ENCODE measurements at regions not wholly inside any gene's neighbourhood (a gene's known extent, or its start where the extent isn't known, plus 50 kb on each side); places are given as distances from the start of the nearest gene placed in this dataset.

DNA sequence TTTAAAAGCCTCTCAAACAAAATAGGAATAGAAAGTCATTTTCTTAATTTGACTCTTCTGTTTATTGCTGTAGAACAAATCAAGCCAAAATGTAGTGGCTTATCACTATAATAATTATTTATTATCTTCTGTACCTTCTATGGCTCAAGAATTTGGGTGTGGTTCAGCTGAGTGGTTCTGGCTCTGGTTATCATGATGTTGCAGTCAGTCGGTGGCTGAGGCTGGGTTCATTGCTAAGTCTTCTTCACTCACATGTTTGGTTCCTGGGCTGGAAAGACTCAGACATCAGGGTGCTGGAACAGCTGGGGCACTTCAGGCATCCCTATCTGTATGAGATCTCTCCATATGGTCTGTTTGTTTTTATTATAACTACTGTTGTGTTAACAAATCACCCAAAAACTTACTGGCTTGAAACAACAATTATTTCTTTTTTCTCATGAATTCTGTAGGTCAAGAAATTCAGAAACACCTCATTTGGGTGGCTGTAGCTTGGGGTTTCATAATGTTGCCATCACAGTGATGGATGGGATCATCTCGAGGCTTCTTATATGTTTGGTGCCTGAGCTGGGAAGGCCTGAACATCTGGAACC lies 165.5 kb upstream of the FOXN2 start:
- intact Hi-C loops (cut with DNase I) = no loop called here
- Histone ChIP-seq H3K27me3 (no peaks in the 10 kb centered on the region), H3K4me1 (no peaks in the 10 kb centered on the region), H3K27ac (no peak overlapping the region), H3K36me3 (no peaks in the 10 kb centered on the region), H3K4me3 (no peak overlapping the region), H3K9me3 (no peaks in the 10 kb centered on the region)
- TF ChIP-seq POLR2AphosphoS5 (IDR thresholded peaks at IDR 0.05) = no peak
- no peak for TF ChIP-seq POLR2A (IDR thresholded peaks at IDR 0.05)
- no peak for TF ChIP-seq CTCF (IDR thresholded peaks at IDR 0.05)
- no peak for TF ChIP-seq EP300 (IDR thresholded peaks at IDR 0.05)
- no peak for DNase-seq
- WGBS, 2 donors = 65 to 80% methylated on average over 2 of the region's 2 CpGs

DNA sequence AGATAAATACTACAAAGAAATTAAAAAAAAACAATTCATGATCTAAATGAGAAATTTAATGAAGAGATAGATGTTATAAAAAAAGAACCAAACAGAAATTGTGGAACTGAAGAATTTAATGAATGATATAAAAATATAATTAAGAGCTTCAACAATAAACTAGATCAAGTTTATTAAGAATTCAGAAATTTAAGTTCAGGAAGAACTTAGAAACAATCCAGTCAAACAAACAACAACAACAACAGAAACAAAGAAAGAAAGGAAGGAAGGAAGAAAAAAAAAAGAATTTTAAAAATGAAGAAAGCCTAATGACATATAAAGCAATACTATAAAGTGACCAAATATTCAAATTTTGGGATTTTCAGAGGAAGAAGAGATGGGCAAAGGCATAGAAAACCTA lies 157.3 kb upstream of the FOXN2 start:
- no peak overlapping the region for H3K4me3 ChIP-seq
- no peaks in the 10 kb centered on the region for H3K36me3 ChIP-seq
- H3K9me3 ChIP-seq = peaks cover 0 to 3% (median 1%) of the 10 kb centered on the region in 4 donors
- intact Hi-C loops (cut with DNase I) = no loop called here
- H3K27ac ChIP-seq = no peak overlapping the region
- H3K27me3 ChIP-seq = no peaks in the 10 kb centered on the region
- TF ChIP-seq EP300 (IDR thresholded peaks at IDR 0.05) = no peak
- TF ChIP-seq CTCF (IDR thresholded peaks at IDR 0.05) = no peak
- no peak for TF ChIP-seq POLR2A (IDR thresholded peaks at IDR 0.05)
- no peak for TF ChIP-seq POLR2AphosphoS5 (IDR thresholded peaks at IDR 0.05)
- no peaks in the 10 kb centered on the region for H3K4me1 ChIP-seq
- no peak for DNase-seq

GRCh38 chr2:48161628-48162027 lies 152.9 kb upstream of the FOXN2 start:
- WGBS, 2 donors = 53 to 71% methylated on average over 2 of the region's 2 CpGs
- Histone ChIP-seq H3K9me3 (peaks cover 0 to 3% (median under 1%) of the 10 kb centered on the region in 4 donors), H3K27ac (no peak overlapping the region), H3K4me3 (no peak overlapping the region), H3K27me3 (no peaks in the 10 kb centered on the region), H3K4me1 (no peaks in the 10 kb centered on the region), H3K36me3 (no peaks in the 10 kb centered on the region)
- TF ChIP-seq CTCF (IDR thresholded peaks at IDR 0.05) (no peak), EP300 (IDR thresholded peaks at IDR 0.05) (no peak), POLR2A (IDR thresholded peaks at IDR 0.05) (no peak), POLR2AphosphoS5 (IDR thresholded peaks at IDR 0.05) (no peak)
- DNase-seq = no peak
- intact Hi-C loops (cut with DNase I) = no loop called here

- H3K27me3 ChIP-seq = no peaks in the 10 kb centered on the region
- intact Hi-C loops (cut with DNase I) = no loop called here
- H3K27ac ChIP-seq = no peak overlapping the region
- H3K9me3 ChIP-seq = peaks cover 0 to 7% (median 2%) of the 10 kb centered on the region in 4 donors
- TF ChIP-seq POLR2AphosphoS5 (IDR thresholded peaks at IDR 0.05) (no peak), EP300 (IDR thresholded peaks at IDR 0.05) (no peak), POLR2A (IDR thresholded peaks at IDR 0.05) (no peak), CTCF (IDR thresholded peaks at IDR 0.05) (no peak)
- no peak overlapping the region for H3K4me3 ChIP-seq
- no peak for DNase-seq
- H3K36me3 ChIP-seq = no peaks in the 10 kb centered on the region
- no peaks in the 10 kb centered on the region for H3K4me1 ChIP-seq
These were observed 151.7 kb upstream of the FOXN2 start for GRCh38 chr2:48162742-48163141.

Measured in sigmoid colon (tissue), 6 donors.